GM12878 (cell line): ENCODE measurements at regions not wholly inside any gene's neighbourhood (a gene's known extent, or its start where the extent isn't known, plus 50 kb on each side); places are given as distances from the start of the nearest gene placed in this dataset.

Experiments used
- ATAC-seq: fragments of 200-7000 bp; cut with Tn5 transposase; 3 replicates; pipeline ENCODE4 v1.9.1; 2020; ENCODE audit warnings: mild to moderate bottlenecking, moderate library complexity
- BruUV-seq: library from RNA; stranded (reverse); fragments of 400-500 nt; replicated peaks from 2 replicates; lab custom pipeline; 2021; lab: Mats Ljungman, UMichigan
- CTCF ChIA-PET: fragments of 300-600 bp; sonication (Branson Sonifier 250); formaldehyde crosslinking; extraction: SDS; loops from one replicate; lab custom pipeline; 2021; ENCODE audit warnings: inconsistent platforms; lab: Yijun Ruan, JAX
- POLR2A ChIA-PET: fragments of 350-600 bp; formaldehyde crosslinking; extraction: SDS; loops from one replicate; lab custom pipeline; 2021; ENCODE audit warnings: inconsistent platforms; lab: Charles Lee
- RAD21 ChIA-PET: fragments of 300-600 bp; sonication (Branson Sonifier 250); formaldehyde crosslinking; loops from one replicate; lab custom pipeline; 2023; ENCODE audit warnings: antibody characterized with exemption; ENCODE audit not compliant: unreplicated experiment; lab: Charles Lee
- SMC1A ChIA-PET: fragments of 300-600 bp; sonication (Branson Sonifier 250); formaldehyde crosslinking; loops from one replicate; lab custom pipeline; 2023; ENCODE audit not compliant: unreplicated experiment, uncharacterized antibody; lab: Charles Lee
- DNase-seq: peaks from one replicate; pipeline ENCODE4 v3.0.0-alpha.2; 2011; ENCODE audit warnings: low read depth, low spot score
- FAIRE-seq: peaks from 3 replicates; lab custom pipeline; 2011; peaks lifted over from hg19 to GRCh38; lab: Jason Lieb, UNC
- H2AFZ ChIP-seq: 2 replicates; pipeline ENCODE4 v1.6.0; 2011; ENCODE audit warnings: low read depth, low read length, control low read depth; ENCODE audit not compliant: control insufficient read depth
- H3K27ac ChIP-seq: 2 replicates; pipeline ENCODE4 v1.5.1; 2011; ENCODE audit warnings: control low read depth; ENCODE audit not compliant: control insufficient read depth, insufficient read depth
- H3K27me3 ChIP-seq, 2 experiments: replicated peaks in 1 of 2; 2 replicates each; pipeline versions ENCODE4 v1.6.0 to v1.6.1; 2011; ENCODE audit warnings: low read length in 1 of 2; ENCODE audit not compliant: control insufficient read depth in 2 of 2, insufficient read depth in 2 of 2
- H3K36me3 ChIP-seq, 2 experiments: 2 replicates each; pipeline ENCODE4 v1.5.1; 2011; ENCODE audit warnings: low read length in 1 of 2; ENCODE audit not compliant: control insufficient read depth in 2 of 2, insufficient read depth in 2 of 2
- H3K4me1 ChIP-seq: 2 replicates; pipeline ENCODE4 v1.6.1; 2011; ENCODE audit warnings: mild to moderate bottlenecking, low read length, moderate library complexity, mixed read lengths; ENCODE audit not compliant: control insufficient read depth, insufficient read depth
- H3K4me2 ChIP-seq: 2 replicates; pipeline ENCODE4 v1.6.0; 2011; ENCODE audit warnings: control low read depth; ENCODE audit not compliant: control insufficient read depth, insufficient read depth
- H3K4me3 ChIP-seq: fragments of 200-600 bp; sonication (generic); 2 replicates; pipeline ENCODE4 v1.5.1; 2016
- H3K79me2 ChIP-seq: 2 replicates; pipeline ENCODE4 v1.6.0; 2011; ENCODE audit warnings: low read length; ENCODE audit not compliant: control insufficient read depth, insufficient read depth
- H3K9ac ChIP-seq: 2 replicates; pipeline ENCODE4 v1.8.0; 2011; ENCODE audit warnings: low read length, control low read depth, mixed read lengths; ENCODE audit not compliant: control insufficient read depth, insufficient read depth
- H3K9me3 ChIP-seq: replicated peaks from 3 replicates; pipeline ENCODE4 v1.5.1; 2011; ENCODE audit warnings: mild to moderate bottlenecking, low read length; ENCODE audit not compliant: control insufficient read depth, insufficient read depth
- H4K20me1 ChIP-seq: 2 replicates; pipeline ENCODE4 v1.6.0; 2011; ENCODE audit not compliant: control insufficient read depth, insufficient read depth
- CTCF ChIP-seq, 3 experiments: IDR thresholded peaks in 2 of 3; conservative IDR thresholded peaks in 1 of 3; 2 replicates each; pipeline ENCODE4 v1.5.1; 2011; ENCODE audit warnings: low read depth in 3 of 3, low read length in 3 of 3, mild to moderate bottlenecking in 3 of 3, control low read depth in 2 of 3, moderate library complexity in 2 of 3, inconsistent platforms in 1 of 3, mixed read lengths in 1 of 3; ENCODE audit not compliant: control insufficient read depth in 2 of 3, insufficient read depth in 1 of 3; ENCODE audit errors: extremely low read depth in 1 of 3
- POLR2AphosphoS2 ChIP-seq: IDR thresholded peaks from 2 replicates; pipeline ENCODE4 v1.6.1; 2011; ENCODE audit warnings: low read depth, mild to moderate bottlenecking, low read length, improper control_type of control experiment, moderate library complexity
- WGBS: methylation state at CpG from one replicate; pipeline ENCODE4 v1.1.6; 2016; ENCODE audit warnings: low lambda C conversion rate; ENCODE audit not compliant: insufficient replicate concordance, insufficient coverage; ENCODE audit errors: missing lambda C conversion rate; 5-methylcytosine and 5-hydroxymethylcytosine counted together
- in situ Hi-C: fragments of 300-500 bp; cut with MboI; formaldehyde crosslinking; loops from 9 replicates; pipeline ENCODE4 v1.14.3; 2018; ENCODE audit warnings: mixed read lengths
- intact Hi-C: fragments of 100-400 bp; cut with micrococcal nuclease; formaldehyde crosslinking; loops from one replicate; pipeline ENCODE4 v1.14.2; 2022; ENCODE audit not compliant: unreplicated experiment

- intact Hi-C loops: loop anchor here (10.0 kb wide), 1 partner anchor 316 kb away; no protein-coding TSS in a partner anchor
Observed at GRCh38 chr4:37068580-37068979, 176.0 kb upstream of the NWD2 start.

More at GRCh38 chr4:37068580-37068979, 176.0 kb upstream of the NWD2 start:
- Histone ChIP-seq H3K4me3 (no peak overlapping the region), H3K27ac (no peak overlapping the region), H3K4me1 (no peaks in the 10 kb centered on the region), H3K36me3 (no peaks in the 10 kb centered on the region), H3K79me2 (no peaks in the 10 kb centered on the region), H2AFZ (no peak overlapping the region), H3K4me2 (no peak overlapping the region), H4K20me1 (no peaks in the 10 kb centered on the region), H3K9me3 (no peaks in the 10 kb centered on the region; the same call in 1 of the 3 replicates), H3K27me3 (no peaks in the 10 kb centered on the region), H3K9ac (no peak overlapping the region)
- ATAC-seq (no peak; the same call in 2 of the 3 replicates), FAIRE-seq (no peak), DNase-seq (no peak)
- ChIA-PET SMC1A (interaction anchor here (0.6 to 1.7 kb wide), 6 partner anchors 13 to 372 kb away, joined by 3 to 4 read pairs (median 4); no protein-coding TSS in a partner anchor), POLR2A (interaction anchor here (0.5 kb wide), 1 partner anchor 754 kb away, joined by 4 read pairs; no protein-coding TSS in a partner anchor), CTCF (interaction anchor here (1.0 to 1.8 kb wide), 6 partner anchors 9 to 654 kb away, joined by 3 to 7 read pairs (median 4); no protein-coding TSS in a partner anchor), RAD21 (interaction anchor here (1.1 kb wide), 1 partner anchor 321 kb away, joined by 3 read pairs; no protein-coding TSS in a partner anchor)
- 41% methylated on average over 5 of the region's 5 CpGs for WGBS
- TF ChIP-seq CTCF (IDR thresholded peaks at IDR 0.05 in 2 of 3, conservative IDR thresholded peaks at IDR 0.05 in 1 of 3; ENCODE audit: control insufficient read depth in 2 of 3, extremely low read depth in 1 of 3, insufficient read depth in 1 of 3, low read depth in 3 of 3, low read length in 3 of 3): peak; percentile 13 to 42 (median 17); a peak in 3 of 6 replicates
- no peak for TF ChIP-seq POLR2AphosphoS2
- in situ Hi-C loops: no loop called here
- no TSS peak for BruUV-seq
